B cell (primary cell): ENCODE measurements at regions not wholly inside any gene's neighbourhood (a gene's known extent, or its start where the extent isn't known, plus 50 kb on each side); places are given as distances from the start of the nearest gene placed in this dataset.

Experiments
- ATAC-seq: fragments of 200-7000 bp; cut with Tn5 transposase; one replicate; pipeline ENCODE4 v1.10.0; 2021; ENCODE audit warnings: low read depth, mild to moderate bottlenecking, moderate number of reproducible peaks, moderate library complexity
- CTCF ChIA-PET: fragments of 350-600 bp; sonication (Branson Sonifier 250); formaldehyde crosslinking; loops from one replicate; lab custom pipeline; 2021; ENCODE audit warnings: antibody characterized with exemption, inconsistent platforms; lab: Charles Lee
- POLR2A ChIA-PET: fragments of 350-600 bp; sonication (Branson Sonifier 250); formaldehyde crosslinking; loops from one replicate; lab custom pipeline; 2021; ENCODE audit warnings: antibody characterized with exemption; lab: Charles Lee
- DNase-seq: peaks from one replicate; pipeline ENCODE4 v3.0.0; 2013
- H2AFZ ChIP-seq: 2 replicates; pipeline ENCODE4 v1.6.1; 2012; ENCODE audit warnings: mild to moderate bottlenecking, low read depth, low read length; ENCODE audit not compliant: insufficient read depth, poor library complexity, severe bottlenecking
- H3K27ac ChIP-seq, 2 donors: 1 replicate in 1 of 2; 2 replicates in 1 of 2; pipeline ENCODE4 v1.5.1; 2012 to 2013; ENCODE audit warnings: low read length in 2 of 2, mild to moderate bottlenecking in 2 of 2, moderate library complexity in 1 of 2
- H3K27me3 ChIP-seq, 4 experiments: fragments of 200-600 bp in 1 of 4; sonication (generic) in 1 of 4; replicated peaks in 1 of 4; 1 replicate in 2 of 4; 2 replicates in 2 of 4; pipeline versions ENCODE4 v1.6.1 to v1.7.0; 2013 to 2016; ENCODE audit warnings: low read length in 3 of 4, mild to moderate bottlenecking in 2 of 4, mixed read lengths in 1 of 4, moderate library complexity in 1 of 4; ENCODE audit not compliant: insufficient read depth in 4 of 4, control insufficient read depth in 3 of 4; ENCODE audit errors: control extremely low read depth in 1 of 4
- H3K36me3 ChIP-seq, 2 experiments: replicated peaks in 1 of 2; 1 replicate in 1 of 2; 2 replicates in 1 of 2; pipeline versions ENCODE4 v1.6.1 to v1.7.1; 2013; ENCODE audit warnings: low read length in 1 of 2; ENCODE audit not compliant: insufficient read depth in 2 of 2, control insufficient read depth in 1 of 2; ENCODE audit errors: control extremely low read depth in 1 of 2, extremely low read depth in 1 of 2
- H3K4me1 ChIP-seq, 2 donors: fragments of 200-600 bp in 1 of 2; sonication (generic) in 1 of 2; 1 replicate in 1 of 2; 2 replicates in 1 of 2; pipeline versions ENCODE4 v1.5.1 to v1.6.1; 2013 to 2017; ENCODE audit warnings: low read length in 2 of 2; ENCODE audit not compliant: control insufficient read depth in 2 of 2, insufficient read depth in 2 of 2
- H3K4me2 ChIP-seq: replicated peaks from 2 replicates; pipeline ENCODE3; 2012; ENCODE audit warnings: mild to moderate bottlenecking, low read depth, low read length; ENCODE audit not compliant: poor library complexity, severe bottlenecking
- H3K4me3 ChIP-seq, 5 experiments: fragments of 200-600 bp in 1 of 5; sonication (generic) in 1 of 5; 1 replicate in 3 of 5; 2 replicates in 2 of 5; pipeline versions ENCODE4 v1.5.1 to v1.7.0; 2011 to 2016; ENCODE audit warnings: low read length in 4 of 5, mild to moderate bottlenecking in 4 of 5, low read depth in 2 of 5, control low read depth in 1 of 5, moderate library complexity in 1 of 5; ENCODE audit not compliant: insufficient read depth in 1 of 5; ENCODE audit errors: control extremely low read depth in 1 of 5, extremely low read depth in 1 of 5
- H3K79me2 ChIP-seq: fragments of 200-600 bp; sonication (generic); one replicate; pipeline ENCODE4 v1.6.0; 2016; ENCODE audit warnings: low read length; ENCODE audit not compliant: control insufficient read depth, insufficient read depth
- H3K9ac ChIP-seq: fragments of 200-600 bp; sonication (generic); 2 replicates; pipeline ENCODE4 v1.6.1; 2017; ENCODE audit warnings: mild to moderate bottlenecking, low read length, moderate library complexity
- H3K9me3 ChIP-seq, 3 donors: one replicate each; pipeline versions ENCODE4 v1.6.1 to v1.7.1; 2013; ENCODE audit warnings: low read length in 2 of 3; ENCODE audit not compliant: control insufficient read depth in 2 of 3, insufficient read depth in 1 of 3; ENCODE audit errors: control extremely low read depth in 1 of 3
- H4K20me1 ChIP-seq: 2 replicates; pipeline ENCODE4 v1.6.0; 2012; ENCODE audit warnings: mild to moderate bottlenecking, low read length; ENCODE audit not compliant: insufficient read depth, control insufficient read depth, poor library complexity, severe bottlenecking
- H3K27ac Mint-ChIP-seq: one replicate; pipeline ENCODE4 v1.8.0; 2021; ENCODE audit warnings: mixed read lengths
- H3K27me3 Mint-ChIP-seq: one replicate; pipeline ENCODE4 v1.8.0; 2021; ENCODE audit warnings: mixed read lengths
- H3K4me1 Mint-ChIP-seq: one replicate; pipeline ENCODE4 v1.8.0; 2021; ENCODE audit warnings: mixed read lengths
- H3K4me3 Mint-ChIP-seq: one replicate; pipeline ENCODE4 v1.8.0; 2021; ENCODE audit warnings: mixed read lengths
- H3K9me3 Mint-ChIP-seq: one replicate; pipeline ENCODE4 v1.8.0; 2022; ENCODE audit warnings: mixed read lengths; ENCODE audit not compliant: insufficient read depth
- EZH2 ChIP-seq: IDR thresholded peaks from 2 replicates; pipeline ENCODE4 v1.6.1; 2012; ENCODE audit warnings: borderline replicate concordance, low read depth, mild to moderate bottlenecking, moderate library complexity, low read length; ENCODE audit not compliant: insufficient read depth, poor library complexity, severe bottlenecking
- WGBS: methylation state at CpG from one replicate; pipeline ENCODE4 v1.1.5; 2013; ENCODE audit warnings: missing lambda C conversion rate; ENCODE audit not compliant: insufficient coverage; 5-methylcytosine and 5-hydroxymethylcytosine counted together
- intact Hi-C: fragments of 100-400 bp; cut with micrococcal nuclease; formaldehyde crosslinking; loops from one replicate; pipeline ENCODE4 v1.10.0; 2022
- TF ChIP-seq, protein P1 (sequence below): fragments of 200-600 bp; IDR thresholded peaks from one replicate; pipeline ENCODE4 v1.8.0; 2022; ENCODE audit warnings: antibody characterized with exemption, mild to moderate bottlenecking

GRCh38 chr7:127304087-127304486 lies 51.3 kb upstream of the GRM8 start:
- Histone ChIP-seq H3K27ac (no peak overlapping the region), H3K4me3 (no peak overlapping the region), H2AFZ (no peak overlapping the region), H3K9me3 (peaks cover 0 to 2% (median 0%) of the 10 kb centered on the region in 3 donors), H3K36me3 (no peaks in the 10 kb centered on the region), H3K79me2 (no peaks in the 10 kb centered on the region), H3K9ac (no peak overlapping the region), H3K4me2 (no peak overlapping the region), H3K4me1 (no peaks in the 10 kb centered on the region), H4K20me1 (no peaks in the 10 kb centered on the region), H3K27me3 (peaks cover 0 to 4% (median 0%) of the 10 kb centered on the region in 4 experiments)
- Mint-ChIP-seq H3K4me3 (no peak overlapping the region), H3K27ac (no peak overlapping the region), H3K9me3 (peaks cover 6% of the 10 kb centered on the region), H3K27me3 (peaks cover 32% of the 10 kb centered on the region), H3K4me1 (no peaks in the 10 kb centered on the region)
- DNase-seq (no peak), ATAC-seq (no peak)
- WGBS = 60% methylated on average over 4 of the region's 5 CpGs
- no peak for TF ChIP-seq EZH2
- TF ChIP-seq, protein P1, sequence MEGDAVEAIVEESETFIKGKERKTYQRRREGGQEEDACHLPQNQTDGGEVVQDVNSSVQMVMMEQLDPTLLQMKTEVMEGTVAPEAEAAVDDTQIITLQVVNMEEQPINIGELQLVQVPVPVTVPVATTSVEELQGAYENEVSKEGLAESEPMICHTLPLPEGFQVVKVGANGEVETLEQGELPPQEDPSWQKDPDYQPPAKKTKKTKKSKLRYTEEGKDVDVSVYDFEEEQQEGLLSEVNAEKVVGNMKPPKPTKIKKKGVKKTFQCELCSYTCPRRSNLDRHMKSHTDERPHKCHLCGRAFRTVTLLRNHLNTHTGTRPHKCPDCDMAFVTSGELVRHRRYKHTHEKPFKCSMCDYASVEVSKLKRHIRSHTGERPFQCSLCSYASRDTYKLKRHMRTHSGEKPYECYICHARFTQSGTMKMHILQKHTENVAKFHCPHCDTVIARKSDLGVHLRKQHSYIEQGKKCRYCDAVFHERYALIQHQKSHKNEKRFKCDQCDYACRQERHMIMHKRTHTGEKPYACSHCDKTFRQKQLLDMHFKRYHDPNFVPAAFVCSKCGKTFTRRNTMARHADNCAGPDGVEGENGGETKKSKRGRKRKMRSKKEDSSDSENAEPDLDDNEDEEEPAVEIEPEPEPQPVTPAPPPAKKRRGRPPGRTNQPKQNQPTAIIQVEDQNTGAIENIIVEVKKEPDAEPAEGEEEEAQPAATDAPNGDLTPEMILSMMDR = no peak
- CTCF ChIA-PET = no interaction called here
- intact Hi-C loops = no loop called here
- POLR2A ChIA-PET = no interaction called here

- no peaks in the 10 kb centered on the region for H3K4me1 ChIP-seq
- H3K9ac ChIP-seq = no peak overlapping the region
- no peaks in the 10 kb centered on the region for H3K79me2 ChIP-seq
- ChIA-PET POLR2A (no interaction called here), CTCF (no interaction called here)
- 90% methylated on average over 2 of the region's 2 CpGs for WGBS
- no peak overlapping the region for H2AFZ ChIP-seq
- peaks cover 38% of the 10 kb centered on the region for H3K27me3 Mint-ChIP-seq
- no peaks in the 10 kb centered on the region for H3K4me1 Mint-ChIP-seq
- intact Hi-C loops = no loop called here
- H3K36me3 ChIP-seq = no peaks in the 10 kb centered on the region
- no peak overlapping the region for H3K4me2 ChIP-seq
- H3K27ac Mint-ChIP-seq = no peak overlapping the region
- H3K4me3 Mint-ChIP-seq = no peak overlapping the region
- no peak for ATAC-seq
- peaks cover 0 to 2% (median under 1%) of the 10 kb centered on the region in 3 donors for H3K9me3 ChIP-seq
- no peak for DNase-seq
- no peaks in the 10 kb centered on the region for H4K20me1 ChIP-seq
- no peak overlapping the region for H3K27ac ChIP-seq
- H3K9me3 Mint-ChIP-seq = peaks cover 7% of the 10 kb centered on the region
- TF ChIP-seq, protein P1 = no peak
- H3K27me3 ChIP-seq = peaks cover 0 to 3% (median 0%) of the 10 kb centered on the region in 4 experiments
- H3K4me3 ChIP-seq = no peak overlapping the region
Observed at GRCh38 chr7:127303102-127303501, 50.4 kb upstream of the GRM8 start.
